GM19455 (cell line): ENCODE measurements at regions not wholly inside any gene's neighbourhood (a gene's known extent, or its start where the extent isn't known, plus 50 kb on each side); places are given as distances from the start of the nearest gene placed in this dataset.
"Not testable (repeated sequence)": the region's sequence is repeated elsewhere in the genome, so short reads cannot be mapped to it uniquely, and the experiment has no call there.

ENCODE experiments used
- ATAC-seq: cut with Tn5 transposase; IDR thresholded peaks from one replicate; pipeline ENCODE4 v1.9.1; 2021; ENCODE audit not compliant: unreplicated experiment

DNA sequence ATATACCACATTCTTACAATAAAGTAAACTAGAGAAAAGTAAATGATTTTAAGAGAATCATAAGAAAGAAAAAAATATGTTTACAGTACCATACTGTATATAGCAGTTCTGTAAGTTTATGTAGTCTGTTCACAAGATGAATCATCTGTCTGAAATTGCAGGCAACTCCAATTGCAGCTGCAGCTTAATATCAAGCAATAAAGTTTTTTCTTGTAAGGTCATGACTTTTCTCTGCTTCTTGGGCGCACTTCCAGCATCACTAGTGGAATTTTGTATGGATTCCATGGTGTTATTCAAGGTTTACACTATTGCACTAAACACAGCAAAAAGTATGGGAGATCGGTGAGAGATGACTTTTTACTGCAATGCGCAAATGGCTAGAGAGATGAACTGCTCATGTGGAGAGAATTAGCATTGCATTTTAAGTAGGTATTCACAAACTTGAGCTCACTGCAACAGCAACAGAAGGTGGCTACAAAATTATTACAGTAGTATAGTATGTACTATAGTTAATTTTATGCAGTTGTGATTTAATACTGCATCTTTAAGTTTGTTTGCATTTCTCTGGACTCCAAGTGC, 445.4 kb upstream of the OR4E1 start:
- no peak for ATAC-seq

DNA sequence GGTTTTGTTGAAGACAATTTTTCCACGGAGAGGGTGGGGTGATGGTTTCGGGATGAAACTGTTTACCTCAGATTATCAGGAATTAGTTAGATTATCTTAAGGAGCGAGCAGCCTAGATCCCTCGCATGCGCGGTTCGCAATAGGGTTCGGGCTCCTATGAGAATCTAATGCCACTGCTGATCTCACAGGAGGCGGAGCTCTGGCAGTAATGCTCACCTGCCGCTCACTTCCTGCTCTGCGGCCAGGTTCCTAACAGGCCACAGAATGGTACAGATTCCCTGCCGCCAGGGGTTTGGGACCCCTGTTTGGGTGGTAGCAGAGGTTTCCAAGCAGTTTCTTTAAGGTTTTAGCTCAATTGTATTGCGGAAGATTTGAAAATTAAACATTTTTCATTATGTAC, 439.8 kb upstream of the OR4E1 start:
- no peak for ATAC-seq

DNA sequence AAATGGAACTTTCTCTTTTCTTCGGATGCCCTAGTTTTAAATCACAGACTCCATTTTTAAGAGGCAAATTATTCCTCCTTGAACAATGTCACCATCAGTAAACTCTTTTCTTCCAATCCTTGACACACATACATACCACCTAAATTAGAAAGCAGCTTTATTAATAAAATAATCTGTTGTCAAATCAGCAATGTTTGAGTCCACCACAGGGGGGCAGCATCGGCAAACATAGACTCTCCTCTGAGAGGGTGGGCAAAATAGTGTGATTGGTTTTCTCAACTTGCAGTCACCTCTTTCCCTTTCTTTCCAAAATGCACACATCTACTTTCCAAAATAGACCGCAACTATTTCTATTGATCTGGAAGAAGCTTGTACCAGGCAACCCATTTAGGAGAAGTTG, 438.4 kb upstream of the OR4E1 start:
- ATAC-seq: no peak

DNA sequence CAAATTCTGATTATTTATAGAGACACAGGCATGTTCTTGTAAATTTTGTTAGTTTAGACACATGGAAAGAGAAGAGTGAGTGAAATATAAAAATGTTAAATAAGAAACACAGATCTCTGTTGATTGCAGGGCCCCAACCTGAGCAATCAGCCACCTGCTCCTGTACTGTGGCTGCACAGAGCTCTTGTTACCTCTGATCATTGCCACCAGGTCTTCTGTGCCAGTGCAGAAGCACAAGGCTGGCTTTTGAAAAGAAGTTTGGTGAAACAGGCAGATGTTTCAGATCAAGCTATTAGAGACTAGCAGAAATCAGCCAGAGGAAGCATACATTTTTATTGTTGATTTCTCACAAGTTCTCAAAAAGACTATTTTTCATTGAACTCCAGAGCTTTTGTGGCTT, 434.1 kb upstream of the OR4E1 start:
- no peak for ATAC-seq

DNA sequence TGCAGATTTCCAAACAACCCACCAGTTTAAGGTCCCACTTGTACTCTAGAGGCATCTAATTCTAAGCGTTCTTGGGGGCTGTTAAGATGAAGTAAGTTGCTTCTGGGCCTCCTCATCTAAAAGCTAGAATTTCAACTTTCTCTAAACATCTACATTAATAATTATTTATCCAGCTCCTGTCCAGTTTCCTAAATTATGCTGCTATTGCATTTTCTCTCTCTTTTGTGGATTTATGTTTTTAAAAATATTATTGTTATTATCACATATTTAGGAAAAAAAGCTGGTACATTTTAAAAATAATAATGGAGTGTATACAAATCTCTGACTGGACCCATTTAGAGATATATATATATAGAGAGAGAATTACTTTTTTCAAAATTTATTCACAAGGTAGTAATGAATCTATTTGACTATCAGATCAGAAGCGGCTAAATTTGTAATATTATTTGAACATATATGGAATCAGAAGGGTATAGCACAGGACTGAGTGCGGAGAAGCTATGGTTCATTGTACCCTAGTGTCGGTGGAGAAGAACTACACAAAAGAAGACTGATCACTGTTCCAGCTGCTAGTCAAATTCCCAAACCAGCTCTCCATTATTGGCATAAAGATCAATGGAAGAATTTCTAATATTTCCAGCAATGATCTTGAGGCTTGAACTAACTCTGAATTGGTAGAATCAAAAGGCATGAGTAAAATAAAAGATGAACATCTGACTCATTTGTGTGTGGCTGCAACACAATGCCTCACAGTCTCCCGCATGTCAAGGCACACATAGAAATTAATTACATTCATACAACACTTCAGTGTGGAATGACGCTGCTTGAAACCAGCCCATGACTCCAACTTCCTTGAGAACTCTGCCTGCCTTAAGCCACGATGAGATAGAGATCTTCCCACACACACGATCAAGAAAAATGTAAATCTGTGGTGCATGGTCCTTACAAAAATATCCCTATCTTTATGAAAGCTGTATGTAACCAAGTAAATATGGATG, 433.4 kb upstream of the OR4E1 start:
- ATAC-seq: no peak

DNA sequence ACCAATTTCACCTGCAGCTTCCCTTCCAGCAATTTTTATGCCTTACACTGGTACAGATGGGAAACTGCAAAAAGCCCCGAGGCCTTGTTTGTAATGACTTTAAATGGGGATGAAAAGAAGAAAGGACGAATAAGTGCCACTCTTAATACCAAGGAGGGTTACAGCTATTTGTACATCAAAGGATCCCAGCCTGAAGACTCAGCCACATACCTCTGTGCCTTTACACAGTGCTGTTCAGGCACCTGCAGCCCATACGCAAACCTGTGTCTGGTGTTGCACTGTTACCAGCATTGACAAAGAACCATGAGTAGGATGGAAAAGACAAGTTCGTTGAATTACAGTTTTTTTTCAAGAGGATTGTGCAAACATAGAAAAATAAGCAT, 432.0 kb upstream of the OR4E1 start:
- no peak for ATAC-seq

DNA sequence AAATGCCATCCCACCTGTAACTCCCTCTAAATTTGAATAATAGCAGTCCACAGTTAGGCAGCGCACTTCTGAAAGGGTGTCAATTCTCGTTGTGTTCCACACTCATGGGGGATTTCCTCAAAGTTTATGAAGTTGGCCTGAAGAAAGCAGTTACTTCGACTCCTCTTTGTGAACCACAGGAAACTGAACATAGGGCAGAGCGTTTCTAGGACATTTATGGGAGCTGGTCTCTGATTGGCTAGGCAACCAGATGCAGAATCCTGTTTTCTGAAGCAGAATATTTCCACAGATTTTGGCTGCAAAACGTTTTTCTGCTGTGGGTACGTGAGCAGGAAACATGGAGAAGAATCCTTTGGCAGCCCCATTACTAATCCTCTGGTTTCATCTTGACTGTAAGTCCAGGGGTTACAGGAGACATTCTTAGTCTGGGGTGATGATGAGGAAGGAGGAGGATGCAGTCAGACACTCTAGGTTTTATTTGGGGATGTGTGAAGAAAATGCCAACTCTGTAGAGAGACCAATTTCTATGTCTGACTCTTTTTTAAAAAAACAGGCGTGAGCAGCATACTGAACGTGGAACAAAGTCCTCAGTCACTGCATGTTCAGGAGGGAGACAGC, 431.5 kb upstream of the OR4E1 start:
- ATAC-seq: no peak

DNA sequence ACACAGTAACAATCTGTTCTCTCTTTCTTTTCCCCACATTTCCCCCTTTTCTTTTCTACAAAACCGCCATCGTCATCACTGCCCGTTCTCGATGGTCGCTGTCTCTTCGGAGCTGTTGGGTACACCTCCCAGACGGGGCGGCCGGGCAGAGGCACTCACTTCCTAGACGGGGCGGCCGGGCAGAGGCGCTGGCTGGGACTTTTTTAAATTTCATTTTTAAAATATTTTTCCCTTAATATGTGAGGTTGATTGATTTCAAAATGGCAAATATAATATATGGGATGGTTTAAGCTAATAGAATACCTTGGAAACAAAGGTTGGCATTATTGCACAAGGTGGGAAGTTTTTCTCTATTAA, 427.1 kb upstream of the OR4E1 start:
- ATAC-seq: not testable (repeated sequence)

DNA sequence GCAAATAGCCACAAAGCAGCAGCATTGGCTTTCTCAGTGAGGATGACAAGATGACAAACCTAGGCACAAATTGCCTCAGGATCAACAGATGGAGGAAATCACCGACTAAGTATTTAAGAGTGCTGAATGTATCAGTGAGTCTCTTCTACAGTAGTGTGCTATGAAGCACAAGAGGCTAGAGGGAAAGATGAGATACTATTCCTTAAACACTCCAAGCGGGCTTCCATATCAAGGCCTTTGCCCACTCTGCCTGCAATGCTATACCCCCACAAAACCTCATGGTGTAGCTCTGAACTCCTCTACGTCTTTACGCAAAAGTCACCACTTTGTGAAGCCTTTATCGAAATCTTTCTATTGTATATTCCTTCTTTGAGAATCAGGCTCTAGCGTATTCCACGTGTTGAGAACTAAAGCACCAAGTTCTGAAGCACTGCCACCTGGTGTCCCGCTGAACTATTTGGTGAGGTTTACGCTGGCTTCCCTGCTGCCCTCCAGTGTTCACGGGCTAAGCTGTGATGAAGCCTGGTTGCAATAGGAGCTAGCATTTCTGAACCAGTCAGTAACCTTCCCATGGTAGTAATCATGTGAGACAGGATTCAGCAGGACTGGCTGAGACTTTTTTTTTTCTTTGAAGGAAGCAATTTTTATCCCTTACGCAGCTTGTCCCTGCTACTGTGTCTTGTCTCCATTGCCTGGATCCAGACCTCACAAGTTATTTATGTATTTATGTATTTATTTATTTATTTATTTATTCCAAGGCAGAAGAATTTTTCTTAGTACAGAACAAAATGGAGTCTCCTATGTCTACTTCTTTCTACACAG, 426.5 kb upstream of the OR4E1 start:
- ATAC-seq: no peak

DNA sequence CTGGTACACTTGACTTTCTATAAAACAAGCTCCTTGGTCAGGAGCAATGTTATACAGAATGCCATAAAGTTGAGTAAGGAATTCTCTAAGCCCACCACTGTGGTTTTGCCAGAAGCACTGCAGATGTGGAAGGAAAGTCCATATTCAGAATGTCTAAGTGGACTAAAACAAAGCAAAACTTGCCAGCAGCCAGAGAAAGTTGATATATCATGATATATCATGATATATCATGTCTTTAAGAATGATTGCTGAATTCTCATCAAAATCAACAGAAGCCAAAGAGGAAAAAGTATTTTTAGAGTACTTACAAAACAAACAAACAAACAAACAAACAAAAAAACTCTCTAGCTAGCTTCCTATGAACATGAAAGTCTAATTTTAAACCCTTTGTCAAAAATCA, 424.8 kb upstream of the OR4E1 start:
- ATAC-seq: no peak

DNA sequence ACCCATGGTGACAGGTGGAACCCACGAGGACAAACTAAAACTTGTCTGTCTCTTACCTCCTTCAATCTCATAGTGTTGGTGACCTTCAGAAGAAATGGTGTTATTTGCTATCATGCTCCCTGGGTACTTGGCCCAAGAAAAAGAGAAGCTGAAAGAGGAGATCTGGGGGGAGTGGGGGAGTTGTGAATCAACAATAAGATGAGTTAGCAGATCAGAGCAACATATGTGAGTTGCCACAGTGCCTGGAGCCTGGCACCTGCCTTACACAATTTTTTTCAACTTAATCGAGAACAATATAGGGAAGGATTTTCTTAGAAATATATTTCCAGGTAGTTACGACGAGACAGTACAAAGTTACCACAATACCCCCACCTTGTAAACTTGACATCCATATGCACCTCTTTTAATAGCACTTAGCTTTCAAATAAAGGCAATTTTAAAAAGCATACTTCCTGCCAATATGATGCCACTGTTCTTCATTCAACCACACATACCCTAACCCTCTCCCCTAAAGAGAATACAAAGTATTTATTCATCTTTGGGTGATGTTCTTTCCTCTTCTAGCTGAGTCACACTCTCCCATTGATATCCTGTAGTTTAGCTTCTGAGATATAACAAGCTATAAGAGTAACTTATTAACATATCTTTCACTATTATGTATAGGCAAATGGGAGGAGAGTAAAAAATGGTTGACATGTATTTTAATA, 424.1 kb upstream of the OR4E1 start:
- no peak for ATAC-seq

DNA sequence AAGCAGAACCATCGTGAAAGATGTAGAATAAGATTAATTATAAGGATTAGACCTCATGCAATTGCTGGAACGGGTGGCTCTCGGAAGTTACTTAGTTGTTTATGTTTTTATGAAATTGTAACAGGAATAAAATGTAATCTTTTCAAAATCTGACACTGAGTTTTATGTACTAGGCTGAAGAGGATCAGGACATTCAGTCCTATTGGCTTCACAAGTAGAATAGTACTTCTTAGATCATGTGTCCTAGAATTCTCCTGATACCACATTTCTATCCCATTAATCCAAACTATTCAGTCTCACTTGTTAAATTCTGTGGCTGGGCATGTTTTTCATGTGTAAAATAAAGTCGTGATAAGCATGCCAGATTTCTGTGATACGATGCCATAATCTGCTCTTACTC, 423.5 kb upstream of the OR4E1 start:
- no peak for ATAC-seq

DNA sequence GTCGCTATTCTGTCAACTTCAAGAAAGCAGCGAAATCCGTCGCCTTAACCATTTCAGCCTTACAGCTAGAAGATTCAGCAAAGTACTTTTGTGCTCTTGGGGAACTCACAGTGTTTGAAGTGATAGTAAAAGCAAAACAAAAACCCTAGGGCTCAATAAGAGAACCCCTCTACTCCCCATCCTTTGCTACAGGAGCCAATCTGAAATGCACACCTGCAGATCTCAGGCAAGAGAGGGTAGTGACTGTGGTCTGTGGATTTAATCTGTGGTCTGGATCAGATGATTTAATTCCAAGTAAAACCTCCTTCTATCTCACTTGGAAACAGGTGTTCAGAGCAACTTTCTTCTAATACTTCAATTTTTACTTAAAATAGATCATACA, 422.9 kb upstream of the OR4E1 start:
- ATAC-seq: no peak

DNA sequence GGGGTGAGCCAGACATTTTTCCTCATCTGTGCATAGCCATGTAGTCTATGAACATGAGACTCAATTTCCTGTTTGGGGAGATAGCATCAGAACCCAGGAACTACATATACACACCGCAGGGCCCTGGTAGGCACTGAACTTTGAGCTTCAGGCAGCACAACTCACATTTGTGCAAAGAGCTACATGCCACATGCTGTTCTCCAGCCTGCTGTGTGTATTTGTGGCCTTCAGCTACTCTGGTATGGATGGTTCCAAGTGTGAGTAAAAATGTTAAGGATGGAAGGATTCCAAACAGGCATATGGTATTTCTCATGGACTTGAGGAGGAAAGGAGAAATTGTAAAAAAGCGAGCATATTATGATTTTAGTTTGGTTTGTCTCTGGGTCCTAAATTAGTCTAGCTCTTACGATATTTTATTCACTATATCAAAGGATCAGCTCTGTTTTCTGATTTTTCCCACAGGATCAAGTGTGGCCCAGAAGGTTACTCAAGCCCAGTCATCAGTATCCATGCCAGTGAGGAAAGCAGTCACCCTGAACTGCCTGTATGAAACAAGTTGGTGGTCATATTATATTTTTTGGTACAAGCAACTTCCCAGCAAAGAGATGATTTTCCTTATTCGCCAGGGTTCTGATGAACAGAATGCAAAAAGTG, 422.4 kb upstream of the OR4E1 start:
- ATAC-seq: no peak

DNA sequence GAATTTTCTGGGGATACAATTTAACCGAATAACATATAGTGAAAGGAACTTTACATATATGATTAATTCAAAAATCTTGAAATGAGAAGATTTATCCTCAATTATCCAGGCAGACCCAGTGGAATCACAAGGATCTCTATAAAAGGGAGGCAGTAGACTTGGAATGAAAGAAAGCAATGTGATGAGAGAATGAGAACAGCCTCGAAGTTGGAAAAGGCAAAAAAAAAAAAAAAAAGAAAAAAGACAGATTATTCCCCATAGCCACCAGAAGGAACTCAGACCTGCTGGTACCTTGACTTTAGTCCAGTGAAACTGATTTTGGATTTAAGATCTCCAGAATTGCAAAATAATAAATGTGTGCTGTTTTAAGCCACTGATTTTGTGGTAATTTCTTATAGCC, 416.3 kb upstream of the OR4E1 start:
- no peak for ATAC-seq

DNA sequence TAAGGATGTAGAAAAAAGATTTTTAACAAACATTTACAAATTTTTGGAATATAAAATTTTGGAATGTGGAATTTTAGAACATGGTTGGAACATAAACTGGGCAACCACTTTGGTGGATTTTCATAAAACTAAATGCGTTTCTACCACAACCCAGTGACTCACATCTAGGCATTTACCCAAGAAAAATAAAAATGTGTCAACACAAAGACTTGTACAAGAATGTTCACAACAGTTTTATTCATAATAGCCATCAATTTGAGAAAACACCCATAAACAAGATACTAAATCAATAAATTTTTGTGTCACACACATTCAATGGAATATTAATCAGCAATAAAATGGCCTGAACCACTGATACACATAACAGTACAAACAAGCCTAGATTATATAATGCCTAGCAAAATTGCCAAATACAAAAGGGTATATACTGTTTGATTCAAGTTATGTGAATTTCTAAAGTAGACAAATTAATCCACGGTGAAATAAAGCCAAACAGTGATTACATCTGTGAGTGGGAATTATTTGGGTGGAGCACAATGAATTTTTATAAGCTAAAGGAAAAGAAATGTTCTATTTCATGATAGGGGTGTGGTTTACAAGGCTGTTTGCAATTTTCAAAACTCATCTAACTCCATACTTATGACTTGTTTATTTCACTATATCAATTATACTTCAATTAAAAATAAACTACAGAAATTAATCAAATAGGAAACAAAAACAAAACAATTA, 415.2 kb upstream of the OR4E1 start:
- ATAC-seq: no peak

DNA sequence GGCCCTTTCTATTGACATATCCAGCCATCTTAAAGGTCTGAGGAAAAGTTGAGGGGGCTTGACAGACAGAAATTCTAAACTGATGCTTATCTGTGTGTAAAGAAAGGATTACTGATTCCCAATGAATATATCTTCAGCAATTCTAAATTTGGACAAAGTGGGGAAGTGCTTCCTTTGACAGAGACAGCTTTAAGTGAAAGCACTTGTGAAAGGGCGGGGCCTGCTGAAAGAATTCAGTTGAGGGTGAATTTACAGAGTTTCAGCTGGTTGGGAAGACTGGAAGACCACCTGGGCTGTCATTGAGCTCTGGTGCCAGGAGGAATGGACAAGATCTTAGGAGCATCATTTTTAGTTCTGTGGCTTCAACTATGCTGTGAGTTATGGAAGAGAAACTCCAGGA, 412.5 kb upstream of the OR4E1 start:
- no peak for ATAC-seq

DNA sequence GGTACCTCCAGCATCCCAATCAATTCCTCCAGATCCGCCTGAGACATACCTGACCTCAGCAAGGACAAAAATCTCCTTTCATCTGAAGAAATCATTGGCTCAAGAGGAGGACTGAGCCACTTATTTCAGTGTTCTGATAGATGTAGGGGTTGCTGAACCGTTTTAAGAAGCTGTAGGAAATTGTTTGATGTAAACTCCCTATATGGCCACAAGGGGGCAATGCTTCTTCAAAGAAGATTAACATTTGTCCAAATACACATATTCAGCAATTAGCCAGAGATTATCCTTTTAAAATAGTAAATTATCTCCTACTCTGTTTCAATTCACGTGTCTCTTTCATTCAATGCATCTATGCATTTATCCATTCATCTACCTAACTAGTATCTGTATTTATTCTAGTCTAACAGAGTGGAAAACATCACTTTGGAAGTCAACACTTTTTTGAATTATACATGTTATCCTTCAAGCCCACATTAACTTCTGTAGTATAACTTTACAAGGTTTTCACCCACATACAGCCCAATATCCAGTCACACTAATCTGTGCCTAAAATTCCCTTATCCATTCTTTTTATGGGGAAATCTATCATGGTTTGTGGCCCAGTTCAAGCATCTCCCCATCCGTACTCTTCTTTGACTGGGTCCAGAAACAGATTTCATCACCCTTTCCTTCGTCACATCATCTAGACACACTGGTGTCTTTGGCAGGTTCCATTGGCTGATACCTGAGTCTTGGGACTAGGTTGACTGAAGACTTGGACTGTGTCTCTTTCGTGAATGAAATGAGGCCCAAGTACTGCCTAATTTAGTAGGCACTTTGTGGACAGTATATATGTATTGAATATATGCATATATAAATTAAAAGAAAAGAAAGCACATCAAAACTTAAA, 411.0 kb upstream of the OR4E1 start:
- no peak for ATAC-seq

DNA sequence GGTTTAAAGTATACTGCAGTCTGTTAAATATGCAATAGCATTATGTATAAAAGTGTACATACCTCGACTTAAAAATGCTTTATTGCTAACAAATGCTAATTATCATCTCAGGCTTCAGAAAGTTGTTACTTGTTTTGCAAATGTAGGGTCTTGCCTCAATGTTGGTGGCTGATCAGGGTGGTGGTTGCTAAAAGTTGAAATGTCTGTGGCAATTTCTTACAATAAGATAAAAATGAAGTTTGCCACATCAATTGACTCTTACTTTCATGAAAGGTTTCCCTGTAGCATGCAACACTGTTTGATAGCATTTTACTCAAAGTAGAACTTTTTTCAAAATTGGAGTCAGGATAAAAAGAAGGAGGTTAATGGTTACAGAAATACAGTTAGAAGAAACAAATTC, 407.7 kb upstream of the OR4E1 start:
- no peak for ATAC-seq
